DND-41 (cell line): ENCODE measurements at regions not wholly inside any gene's neighbourhood (a gene's known extent, or its start where the extent isn't known, plus 50 kb on each side); places are given as distances from the start of the nearest gene placed in this dataset.

Source experiments
- ATAC-seq: fragments of 200-7000 bp; cut with Tn5 transposase; 3 replicates; pipeline ENCODE4 v1.9.1; 2021; ENCODE audit warnings: low read depth; ENCODE audit not compliant: insufficient read depth
- DNase-seq: peaks from one replicate; pipeline ENCODE4 v3.0.0-alpha.2; 2020
- H2AFZ ChIP-seq: 2 replicates; pipeline ENCODE4 v1.6.0; 2012; ENCODE audit warnings: low read depth, low read length
- H3K27ac ChIP-seq: 2 replicates; pipeline ENCODE4 v1.5.1; 2012; ENCODE audit warnings: low read length, inconsistent platforms
- H3K27me3 ChIP-seq: fragments of 200-600 bp; sonication (generic); 2 replicates; pipeline ENCODE4 v1.6.0; 2012; ENCODE audit warnings: low read length, mild to moderate bottlenecking, inconsistent platforms; ENCODE audit not compliant: insufficient read depth, poor library complexity
- H3K36me3 ChIP-seq: 2 replicates; pipeline ENCODE4 v1.5.1; 2012; ENCODE audit warnings: low read length, inconsistent platforms; ENCODE audit not compliant: insufficient read depth
- H3K4me1 ChIP-seq: 2 replicates; pipeline ENCODE4 v1.5.1; 2012; ENCODE audit warnings: mild to moderate bottlenecking, low read length; ENCODE audit not compliant: insufficient read depth
- H3K4me2 ChIP-seq: 2 replicates; pipeline ENCODE4 v1.6.0; 2012; ENCODE audit warnings: mild to moderate bottlenecking, moderate library complexity, low read length, inconsistent platforms; ENCODE audit not compliant: insufficient read depth
- H3K4me3 ChIP-seq, 2 experiments: fragments of 200-600 bp in 1 of 2; shearing (Covaris generic) in 1 of 2; 2 replicates each; pipeline ENCODE4 v1.5.1; 2012 to 2016; ENCODE audit warnings: inconsistent platforms in 2 of 2, low read length in 2 of 2, mild to moderate bottlenecking in 2 of 2, low read depth in 1 of 2, moderate library complexity in 1 of 2
- H3K79me2 ChIP-seq: 2 replicates; pipeline ENCODE4 v1.6.0; 2012; ENCODE audit warnings: low read length, inconsistent platforms; ENCODE audit not compliant: insufficient read depth
- H3K9ac ChIP-seq: 2 replicates; pipeline ENCODE4 v1.6.0; 2012; ENCODE audit warnings: low read depth, mild to moderate bottlenecking, inconsistent platforms, low read length, moderate library complexity
- H3K9me3 ChIP-seq: 2 replicates; pipeline ENCODE4 v1.5.1; 2012; ENCODE audit warnings: low read length, moderate library complexity, mild to moderate bottlenecking, inconsistent platforms; ENCODE audit not compliant: insufficient read depth, severe bottlenecking
- H4K20me1 ChIP-seq: 2 replicates; pipeline ENCODE4 v1.6.0; 2012; ENCODE audit warnings: low read length; ENCODE audit not compliant: insufficient read depth
- EZH2 ChIP-seq: IDR thresholded peaks from 3 replicates; pipeline ENCODE4 v1.6.1; 2012; ENCODE audit warnings: borderline replicate concordance, low read depth, mild to moderate bottlenecking, moderate library complexity, low read length, inconsistent platforms; ENCODE audit not compliant: severe bottlenecking
- TF ChIP-seq, protein P1 (sequence below): IDR thresholded peaks from 2 replicates; pipeline ENCODE4 v1.5.1; 2012; ENCODE audit warnings: borderline replicate concordance, low read length, moderate library complexity, mild to moderate bottlenecking; ENCODE audit not compliant: poor library complexity, severe bottlenecking; ENCODE audit errors: extremely low read depth

DNA sequence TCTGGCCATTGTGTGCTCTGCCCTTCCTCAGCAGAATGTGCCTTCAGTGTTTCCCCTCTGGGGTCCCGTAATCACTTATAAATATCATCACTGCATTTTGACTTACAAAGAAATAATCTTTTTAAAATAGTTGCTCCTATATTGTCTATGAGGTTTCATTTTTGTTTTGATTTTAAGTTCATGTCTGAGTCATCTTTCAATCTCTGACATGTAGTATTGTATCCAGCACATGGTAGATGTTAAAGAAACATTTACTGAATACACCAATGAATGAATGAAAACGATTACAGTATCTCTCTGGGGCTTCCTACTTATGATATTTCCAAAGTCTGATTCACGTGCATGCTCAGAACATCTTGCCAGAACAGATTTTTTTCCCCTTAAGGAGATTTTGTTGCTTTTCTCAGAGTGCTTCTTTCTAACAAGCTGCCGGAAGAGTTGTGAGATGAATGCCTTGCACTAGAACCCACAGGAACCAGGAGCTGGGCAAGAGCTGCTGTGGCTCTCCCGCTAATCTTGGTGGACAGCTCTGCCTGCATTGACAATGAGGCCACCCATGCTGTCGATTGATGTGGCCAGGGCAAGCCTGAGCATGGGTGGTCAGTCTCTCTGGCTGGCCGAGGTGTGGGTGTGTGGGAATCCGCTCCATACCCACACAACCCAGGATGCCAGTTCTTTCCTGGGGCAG lies 199.4 kb downstream of the CYRIA start:
- no peaks in the 10 kb centered on the region for H3K27me3 ChIP-seq
- peaks cover 19% of the 10 kb centered on the region for H3K4me1 ChIP-seq
- H3K4me2 ChIP-seq = no peak overlapping the region
- TF ChIP-seq EZH2 = no peak
- TF ChIP-seq, protein P1, sequence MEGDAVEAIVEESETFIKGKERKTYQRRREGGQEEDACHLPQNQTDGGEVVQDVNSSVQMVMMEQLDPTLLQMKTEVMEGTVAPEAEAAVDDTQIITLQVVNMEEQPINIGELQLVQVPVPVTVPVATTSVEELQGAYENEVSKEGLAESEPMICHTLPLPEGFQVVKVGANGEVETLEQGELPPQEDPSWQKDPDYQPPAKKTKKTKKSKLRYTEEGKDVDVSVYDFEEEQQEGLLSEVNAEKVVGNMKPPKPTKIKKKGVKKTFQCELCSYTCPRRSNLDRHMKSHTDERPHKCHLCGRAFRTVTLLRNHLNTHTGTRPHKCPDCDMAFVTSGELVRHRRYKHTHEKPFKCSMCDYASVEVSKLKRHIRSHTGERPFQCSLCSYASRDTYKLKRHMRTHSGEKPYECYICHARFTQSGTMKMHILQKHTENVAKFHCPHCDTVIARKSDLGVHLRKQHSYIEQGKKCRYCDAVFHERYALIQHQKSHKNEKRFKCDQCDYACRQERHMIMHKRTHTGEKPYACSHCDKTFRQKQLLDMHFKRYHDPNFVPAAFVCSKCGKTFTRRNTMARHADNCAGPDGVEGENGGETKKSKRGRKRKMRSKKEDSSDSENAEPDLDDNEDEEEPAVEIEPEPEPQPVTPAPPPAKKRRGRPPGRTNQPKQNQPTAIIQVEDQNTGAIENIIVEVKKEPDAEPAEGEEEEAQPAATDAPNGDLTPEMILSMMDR = no peak
- H3K4me3 ChIP-seq = no peak overlapping the region
- ATAC-seq (no peak), DNase-seq (no peak)
- no peak overlapping the region for H3K27ac ChIP-seq
- H3K9me3 ChIP-seq = no peaks in the 10 kb centered on the region
- no peaks in the 10 kb centered on the region for H4K20me1 ChIP-seq
- H2AFZ ChIP-seq = no peak overlapping the region
- no peak overlapping the region for H3K9ac ChIP-seq
- no peaks in the 10 kb centered on the region for H3K36me3 ChIP-seq
- no peaks in the 10 kb centered on the region for H3K79me2 ChIP-seq

DNA sequence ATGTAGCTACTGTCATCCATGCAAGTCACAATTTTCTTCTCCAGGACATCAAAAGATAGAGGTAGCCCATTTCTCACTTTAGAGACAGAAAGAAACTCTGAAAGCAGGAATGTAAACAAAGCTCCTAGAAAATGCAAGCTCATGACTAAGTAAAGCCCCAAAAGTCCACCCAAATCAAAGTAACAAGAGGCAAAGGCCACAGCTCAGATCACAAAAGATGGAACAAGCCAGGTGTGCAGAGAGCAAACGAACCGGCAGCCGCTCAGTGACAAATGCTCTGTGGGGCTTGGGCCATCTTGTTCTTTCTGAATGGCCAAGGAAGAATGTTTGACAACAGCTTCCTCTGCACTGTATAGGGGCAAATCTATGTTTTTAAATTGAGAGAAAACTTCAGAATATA lies 201.0 kb downstream of the CYRIA start:
- TF ChIP-seq, protein P1 = no peak
- TF ChIP-seq EZH2 = no peak
- Histone ChIP-seq H3K4me2 (no peak overlapping the region), H3K36me3 (no peaks in the 10 kb centered on the region), H3K9me3 (no peaks in the 10 kb centered on the region), H4K20me1 (no peaks in the 10 kb centered on the region), H3K27ac (no peak overlapping the region), H2AFZ (no peak overlapping the region), H3K9ac (no peak overlapping the region), H3K4me1 (peaks cover 19% of the 10 kb centered on the region), H3K4me3 (no peak overlapping the region), H3K79me2 (no peaks in the 10 kb centered on the region), H3K27me3 (no peaks in the 10 kb centered on the region)
- ATAC-seq = no peak
- no peak for DNase-seq

DNA sequence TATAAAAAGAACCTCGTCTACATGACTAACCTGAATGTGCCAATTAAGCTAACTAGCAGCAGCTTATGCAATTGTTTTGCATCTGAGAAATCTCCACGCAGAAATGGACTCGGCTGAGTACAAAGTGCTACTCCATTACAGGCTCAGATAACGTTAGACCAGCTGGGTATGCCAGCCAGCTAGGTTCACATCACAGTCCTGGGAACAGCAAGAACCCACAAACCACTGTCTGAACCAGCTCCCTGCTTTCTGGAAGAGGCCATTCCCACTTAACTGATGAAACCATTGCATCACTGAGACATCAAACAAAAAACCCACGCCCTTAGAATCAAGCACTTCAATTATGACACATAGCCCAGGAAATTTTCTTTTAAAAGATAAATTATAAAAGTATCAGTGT lies 202.7 kb downstream of the CYRIA start:
- H3K9me3 ChIP-seq = no peaks in the 10 kb centered on the region
- no peaks in the 10 kb centered on the region for H3K27me3 ChIP-seq
- H3K9ac ChIP-seq = no peak overlapping the region
- no peaks in the 10 kb centered on the region for H4K20me1 ChIP-seq
- TF ChIP-seq, protein P1 = no peak
- no peak for TF ChIP-seq EZH2
- H2AFZ ChIP-seq = 0 out of 2 replicates have a peak overlapping the region, but pooled peaks have one; percentile 4
- H3K36me3 ChIP-seq = no peaks in the 10 kb centered on the region
- peak overlapping the region; percentile 11; the same call in 1 of the 2 replicates for H3K27ac ChIP-seq
- H3K4me1 ChIP-seq = peaks cover 19% of the 10 kb centered on the region
- H3K79me2 ChIP-seq = no peaks in the 10 kb centered on the region
- DNase-seq (peak; percentile 77), ATAC-seq (peak; percentile 95)
- H3K4me2 ChIP-seq = no peak overlapping the region
- no peak overlapping the region for H3K4me3 ChIP-seq
